H1 (cell line): ENCODE measurements at regions not wholly inside any gene's neighbourhood (a gene's known extent, or its start where the extent isn't known, plus 50 kb on each side); places are given as distances from the start of the nearest gene placed in this dataset.
"Not testable (repeated sequence)": the region's sequence is repeated elsewhere in the genome, so short reads cannot be mapped to it uniquely, and the experiment has no call there.

Experiments used
- CTCF ChIA-PET: fragments of 300-600 bp; sonication (Branson Sonifier 250); formaldehyde crosslinking; loops from one replicate; lab custom pipeline; 2021; ENCODE audit not compliant: partially characterized antibody; lab: Charles Lee
- POLR2A ChIA-PET: fragments of 300-600 bp; sonication (Branson Sonifier 250); formaldehyde crosslinking; loops from one replicate; lab custom pipeline; 2021; ENCODE audit warnings: inconsistent platforms; ENCODE audit not compliant: partially characterized antibody; lab: Charles Lee
- DNase-seq, 2 experiments: peaks; one replicate each; pipeline versions ENCODE4 v3.0.0 to v3.0.0-alpha.2; 2010 to 2022; ENCODE audit warnings: low spot score in 2 of 2, low read depth in 1 of 2, mixed read lengths in 1 of 2
- FAIRE-seq: peaks from 2 replicates; lab custom pipeline; 2011; peaks lifted over from hg19 to GRCh38; lab: Jason Lieb, UNC
- H2AFZ ChIP-seq: 2 replicates; pipeline ENCODE4 v1.8.1; 2012; ENCODE audit warnings: low read length, inconsistent platforms
- H2AK5ac ChIP-seq: 2 replicates; pipeline ENCODE4 v1.6.1; 2013; ENCODE audit warnings: low read depth, low read length
- H2BK120ac ChIP-seq: replicated peaks from 2 replicates; pipeline ENCODE3; 2013; ENCODE audit warnings: low read depth, low read length, inconsistent platforms
- H2BK12ac ChIP-seq: 2 replicates; pipeline ENCODE4 v1.6.1; 2013; ENCODE audit warnings: low read depth, low read length
- H2BK15ac ChIP-seq: 2 replicates; pipeline ENCODE4 v1.6.1; 2013; ENCODE audit warnings: low read length
- H2BK20ac ChIP-seq: 2 replicates; pipeline ENCODE4 v1.6.1; 2013; ENCODE audit warnings: low read length
- H2BK5ac ChIP-seq: 2 replicates; pipeline ENCODE4 v1.6.1; 2013; ENCODE audit warnings: low read depth, low read length
- H3K14ac ChIP-seq: 2 replicates; pipeline ENCODE4 v1.6.1; 2013; ENCODE audit warnings: inconsistent platforms; ENCODE audit not compliant: insufficient read length
- H3K18ac ChIP-seq: 2 replicates; pipeline ENCODE4 v1.6.1; 2013; ENCODE audit warnings: low read length; ENCODE audit errors: extremely low read depth
- H3K23ac ChIP-seq: 2 replicates; pipeline ENCODE4 v1.6.1; 2013; ENCODE audit warnings: inconsistent platforms; ENCODE audit not compliant: insufficient read length
- H3K23me2 ChIP-seq: 2 replicates; pipeline ENCODE4 v1.6.1; 2013; ENCODE audit warnings: low read depth, low read length
- H3K27ac ChIP-seq: 2 replicates; pipeline ENCODE4 v1.6.1; 2011; ENCODE audit warnings: low read depth, low read length, inconsistent platforms
- H3K27me3 ChIP-seq, 4 experiments: replicated peaks in 1 of 4; 1 replicate in 1 of 4; 2 replicates in 3 of 4; pipeline versions ENCODE4 v1.6.1 to v1.8.1; 2011 to 2013; ENCODE audit warnings: low read length in 3 of 4, mild to moderate bottlenecking in 3 of 4, inconsistent platforms in 2 of 4, mixed read lengths in 2 of 4, moderate library complexity in 1 of 4; ENCODE audit not compliant: control insufficient read depth in 3 of 4, insufficient read depth in 3 of 4; ENCODE audit errors: extremely low read depth in 1 of 4
- H3K36me3 ChIP-seq, 4 experiments: 2 replicates each; pipeline versions ENCODE4 v1.6.1 to v1.8.1; 2011 to 2013; ENCODE audit warnings: mild to moderate bottlenecking in 4 of 4, low read length in 3 of 4, moderate library complexity in 2 of 4, control low read depth in 1 of 4, inconsistent platforms in 1 of 4; ENCODE audit not compliant: insufficient read depth in 4 of 4, control insufficient read depth in 2 of 4
- H3K4ac ChIP-seq: replicated peaks from 2 replicates; pipeline ENCODE3; 2013; ENCODE audit warnings: low read length, low read depth, mixed read lengths, inconsistent platforms; ENCODE audit not compliant: insufficient read length
- H3K4me1 ChIP-seq, 4 experiments: replicated peaks in 1 of 4; 1 replicate in 1 of 4; 2 replicates in 3 of 4; pipeline versions ENCODE4 v1.6.1 to v1.8.1; 2011 to 2013; ENCODE audit warnings: low read length in 3 of 4, inconsistent platforms in 2 of 4, mixed read lengths in 1 of 4; ENCODE audit not compliant: insufficient read depth in 4 of 4, control insufficient read depth in 3 of 4
- H3K4me2 ChIP-seq, 2 experiments: 2 replicates each; pipeline versions ENCODE4 v1.6.1 to v1.8.1; 2011 to 2013; ENCODE audit warnings: low read depth in 2 of 2, low read length in 2 of 2, control low read depth in 1 of 2, inconsistent platforms in 1 of 2, mild to moderate bottlenecking in 1 of 2; ENCODE audit not compliant: insufficient read depth in 1 of 2
- H3K4me3 ChIP-seq, 4 experiments: fragments of 200-600, 300-600 bp in 1 of 4; sonication (generic), shearing (Covaris generic), sonication (Bioruptor Twin) in 1 of 4; 2 replicates each; pipeline versions ENCODE4 v1.5.1 to v1.8.1; 2011 to 2016; ENCODE audit warnings: low read length in 4 of 4, low read depth in 3 of 4, control low read depth in 2 of 4, inconsistent platforms in 2 of 4, mild to moderate bottlenecking in 2 of 4, mixed read lengths in 1 of 4, moderate library complexity in 1 of 4; ENCODE audit not compliant: insufficient read depth in 2 of 4; ENCODE audit errors: extremely low read depth in 1 of 4
- H3K56ac ChIP-seq: replicated peaks from 2 replicates; pipeline ENCODE3; 2013; ENCODE audit warnings: low read depth, mild to moderate bottlenecking, mixed read lengths, low read length, inconsistent platforms; ENCODE audit not compliant: insufficient read length
- H3K79me1 ChIP-seq: 2 replicates; pipeline ENCODE4 v1.6.1; 2013; ENCODE audit warnings: low read depth, low read length, control low read depth
- H3K79me2 ChIP-seq, 2 experiments: 2 replicates each; pipeline versions ENCODE4 v1.6.1 to v1.8.1; 2012 to 2013; ENCODE audit warnings: low read length in 2 of 2, mild to moderate bottlenecking in 2 of 2, inconsistent platforms in 1 of 2; ENCODE audit not compliant: insufficient read depth in 2 of 2, control insufficient read depth in 1 of 2
- H3K9ac ChIP-seq, 4 experiments: replicated peaks in 1 of 4; 1 replicate in 1 of 4; 2 replicates in 3 of 4; pipeline versions ENCODE4 v1.6.1 to v1.8.1; 2011 to 2013; ENCODE audit warnings: low read depth in 3 of 4, low read length in 3 of 4, control low read depth in 2 of 4, mild to moderate bottlenecking in 2 of 4, moderate library complexity in 2 of 4, inconsistent platforms in 1 of 4; ENCODE audit errors: extremely low read depth in 1 of 4
- H3K9me3 ChIP-seq, 2 experiments: 2 replicates each; pipeline versions ENCODE4 v1.6.1 to v1.8.1; 2012 to 2013; ENCODE audit warnings: mild to moderate bottlenecking in 2 of 2, moderate library complexity in 2 of 2, control low read depth in 1 of 2, inconsistent platforms in 1 of 2, low read depth in 1 of 2, low read length in 1 of 2, mixed read lengths in 1 of 2; ENCODE audit not compliant: insufficient read depth in 2 of 2
- H4K20me1 ChIP-seq, 2 experiments: replicated peaks in 1 of 2; 2 replicates each; pipeline versions ENCODE3 to v1.8.1; 2011 to 2013; ENCODE audit warnings: inconsistent platforms in 2 of 2, low read length in 2 of 2, mild to moderate bottlenecking in 1 of 2; ENCODE audit not compliant: insufficient read depth in 2 of 2, control insufficient read depth in 1 of 2
- H4K5ac ChIP-seq: 2 replicates; pipeline ENCODE4 v1.6.1; 2013; ENCODE audit warnings: low read length, low read depth, mixed read lengths, inconsistent platforms; ENCODE audit not compliant: insufficient read length
- H4K8ac ChIP-seq: 2 replicates; pipeline ENCODE4 v1.8.0; 2013; ENCODE audit warnings: mild to moderate bottlenecking, moderate library complexity, low read length, inconsistent platforms; ENCODE audit not compliant: insufficient read depth; ENCODE audit errors: extremely low read depth
- H4K91ac ChIP-seq: replicated peaks from 2 replicates; pipeline ENCODE3; 2013; ENCODE audit warnings: low read length, mixed read lengths, inconsistent platforms; ENCODE audit not compliant: insufficient read length
- WGBS, 2 experiments: shearing (Covaris generic) in 1 of 2; methylation state at CpG; one replicate each; pipeline versions ENCODE4 v1.1.6 to v1.1.7; 2013 to 2015; ENCODE audit warnings: low lambda C conversion rate in 2 of 2, mixed read lengths in 2 of 2, inconsistent platforms in 1 of 2, low coverage in 1 of 2, missing lambda C conversion rate in 1 of 2; ENCODE audit not compliant: insufficient replicate concordance in 2 of 2, insufficient coverage in 1 of 2, insufficient read length in 1 of 2; ENCODE audit errors: extremely low coverage in 1 of 2, missing lambda C conversion rate in 1 of 2; 5-methylcytosine and 5-hydroxymethylcytosine counted together

GRCh38 chr7:152914845-152915102, 155.2 kb downstream of the ACTR3B start:
- FAIRE-seq, H3K18ac ChIP-seq, H4K5ac ChIP-seq, H3K36me3 ChIP-seq, H4K91ac ChIP-seq, H2BK12ac ChIP-seq, H2BK120ac ChIP-seq, H3K4ac ChIP-seq, H3K14ac ChIP-seq, H3K23ac ChIP-seq, H3K79me2 ChIP-seq, H2BK5ac ChIP-seq, H3K27me3 ChIP-seq, H3K4me2 ChIP-seq, DNase-seq, H3K4me1 ChIP-seq, H2BK15ac ChIP-seq, H4K8ac ChIP-seq, H3K79me1 ChIP-seq, H2BK20ac ChIP-seq, CTCF ChIA-PET, H3K27ac ChIP-seq, H2AFZ ChIP-seq, H3K4me3 ChIP-seq, H3K9ac ChIP-seq, POLR2A ChIA-PET: not testable (repeated sequence)
- Histone ChIP-seq H3K9me3 (peaks cover 0 to 11% of the 10 kb centered on the region in 2 experiments; a peak in 1 of 4 replicates), H3K23me2 (peaks cover 19% of the 10 kb centered on the region; the same call in 1 of the 2 replicates), H3K56ac (peak overlapping the region; percentile 93), H4K20me1 (peaks cover 0 to 17% of the 10 kb centered on the region in 2 experiments), H2AK5ac (peak overlapping the region; percentile 78; the same call in 1 of the 2 replicates)
- WGBS, 2 experiments = 100% methylated on average over 1 of the region's 1 CpG; no CpG with 5 or more reads in 1 of the 2 experiments
